ENCODE measurements at regions not wholly inside any gene's neighbourhood (a gene's known extent, or its start where the extent isn't known, plus 50 kb on each side); places are given as distances from the start of the nearest gene placed in this dataset.
A peak's percentile ranks its signal among the peaks of the same experiment; 100 is the strongest.

DNA sequence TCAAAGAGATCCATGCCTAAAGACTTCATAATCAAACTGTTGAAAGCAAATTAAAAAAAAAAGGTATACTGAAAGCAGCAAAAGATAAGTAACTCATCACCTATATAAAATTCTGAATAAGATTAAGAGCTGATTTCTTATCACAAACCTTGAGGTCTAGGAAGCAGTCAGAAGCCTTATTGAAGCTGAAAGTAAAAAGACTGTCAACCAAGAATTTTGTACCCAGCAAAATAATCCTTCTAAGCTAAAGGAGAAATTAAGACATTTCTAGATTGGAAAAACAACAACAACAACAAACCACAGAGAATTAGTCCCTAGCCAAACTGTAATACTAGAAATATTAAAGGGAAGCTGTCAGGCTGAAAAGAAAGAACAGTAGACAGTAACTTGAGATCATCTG lies 622.9 kb downstream of the PCDH7 start (continued):
- no peak for TF ChIP-seq ELF1 (IDR thresholded peaks at IDR 0.05; ENCODE audit: borderline replicate concordance, low read depth)
- TF ChIP-seq, protein P1, sequence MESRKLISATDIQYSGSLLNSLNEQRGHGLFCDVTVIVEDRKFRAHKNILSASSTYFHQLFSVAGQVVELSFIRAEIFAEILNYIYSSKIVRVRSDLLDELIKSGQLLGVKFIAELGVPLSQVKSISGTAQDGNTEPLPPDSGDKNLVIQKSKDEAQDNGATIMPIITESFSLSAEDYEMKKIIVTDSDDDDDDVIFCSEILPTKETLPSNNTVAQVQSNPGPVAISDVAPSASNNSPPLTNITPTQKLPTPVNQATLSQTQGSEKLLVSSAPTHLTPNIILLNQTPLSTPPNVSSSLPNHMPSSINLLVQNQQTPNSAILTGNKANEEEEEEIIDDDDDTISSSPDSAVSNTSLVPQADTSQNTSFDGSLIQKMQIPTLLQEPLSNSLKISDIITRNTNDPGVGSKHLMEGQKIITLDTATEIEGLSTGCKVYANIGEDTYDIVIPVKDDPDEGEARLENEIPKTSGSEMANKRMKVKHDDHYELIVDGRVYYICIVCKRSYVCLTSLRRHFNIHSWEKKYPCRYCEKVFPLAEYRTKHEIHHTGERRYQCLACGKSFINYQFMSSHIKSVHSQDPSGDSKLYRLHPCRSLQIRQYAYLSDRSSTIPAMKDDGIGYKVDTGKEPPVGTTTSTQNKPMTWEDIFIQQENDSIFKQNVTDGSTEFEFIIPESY (IDR thresholded peaks at IDR 0.05; ENCODE audit: extremely low read depth, insufficient replicate concordance, low read length): no peak
- TF ChIP-seq CEBPB (IDR thresholded peaks at IDR 0.05; ENCODE audit: low read depth): no peak
- TF ChIP-seq SIN3A (IDR thresholded peaks at IDR 0.05; ENCODE audit: low read depth): no peak
- no peak for TF ChIP-seq CBX3 (IDR thresholded peaks at IDR 0.05; ENCODE audit: low read depth)
- TF ChIP-seq TCF7L2 (IDR thresholded peaks at IDR 0.05; ENCODE audit: borderline replicate concordance, extremely low read depth, insufficient read depth, insufficient read length): no peak
- TF ChIP-seq FOSL1 (IDR thresholded peaks at IDR 0.05; ENCODE audit: low read depth): no peak

GRCh38 chr4:31349907-31350306 lies 629.7 kb downstream of the PCDH7 start:
- H3K4me3 ChIP-seq (replicated peaks in 1 of 2; ENCODE audit: low read depth in 1 of 2, low read length in 2 of 2): no peak overlapping the region
- H3K9me2 ChIP-seq (ENCODE audit: insufficient read depth): no peaks in the 10 kb centered on the region
- H3K4me1 ChIP-seq (ENCODE audit: control insufficient read depth in 1 of 2, insufficient read depth in 2 of 2, low read length in 2 of 2): no peaks in the 10 kb centered on the region
- RAD21 ChIA-PET (ENCODE audit: low non-redundant PET in 1 of 2, low total read pairs in 2 of 2, uncharacterized antibody in 2 of 2, unreplicated experiment in 2 of 2): no interaction called here
- H3K79me2 ChIP-seq (ENCODE audit: insufficient read depth, low read length): no peaks in the 10 kb centered on the region
- intact Hi-C loops (cut with micrococcal nuclease): no loop called here
- no peaks in the 10 kb centered on the region for H3K36me3 ChIP-seq (ENCODE audit: control insufficient read depth in 1 of 2, insufficient read depth in 2 of 2, low read length in 2 of 2)
- no peaks in the 10 kb centered on the region for H4K20me1 ChIP-seq (ENCODE audit: insufficient read depth)
- no peak overlapping the region for H3K4me2 ChIP-seq (ENCODE audit: low read length)
- ATAC-seq (no peak), DNase-seq (ENCODE audit: low read depth, low spot score) (no peak)
- H3K27me3 ChIP-seq (ENCODE audit: insufficient read depth, low read length): no peaks in the 10 kb centered on the region
- CTCF ChIA-PET: no interaction called here
- peak overlapping the region; percentile 36 for H2AFZ ChIP-seq (ENCODE audit: low read depth, low read length, poor library complexity, severe bottlenecking)
- no peaks in the 10 kb centered on the region for H3K9me3 ChIP-seq (ENCODE audit: control insufficient read depth in 1 of 2, insufficient read depth in 1 of 2, low read depth in 1 of 2, low read length in 2 of 2)
- no peak overlapping the region for H3K9ac ChIP-seq (ENCODE audit: low read length)
- POLR2A ChIA-PET: interaction anchor here (1.3 kb wide), 1 partner anchor 8 kb away, joined by 3 read pairs; no protein-coding TSS in a partner anchor
- TF ChIP-seq MAX (IDR thresholded peaks at IDR 0.05) (no peak), CEBPB (IDR thresholded peaks at IDR 0.05; ENCODE audit: low read depth) (no peak), ATF3 (IDR thresholded peaks at IDR 0.05) (no peak), ZFX (IDR thresholded peaks at IDR 0.05) (no peak), FOSL1 (IDR thresholded peaks at IDR 0.05; ENCODE audit: low read depth) (no peak), RAD21 (IDR thresholded peaks at IDR 0.05; ENCODE audit: low read depth) (no peak), EZH2 (IDR thresholded peaks at IDR 0.05) (no peak), EZH2phosphoT487 (IDR thresholded peaks at IDR 0.05; ENCODE audit: borderline replicate concordance) (no peak), POLR2AphosphoS5 (IDR thresholded peaks at IDR 0.05; ENCODE audit: low read depth, low read length) (no peak), REST (IDR thresholded peaks at IDR 0.05; ENCODE audit: low read depth) (no peak), ELF1 (IDR thresholded peaks at IDR 0.05; ENCODE audit: borderline replicate concordance, low read depth) (no peak), SIN3A (IDR thresholded peaks at IDR 0.05; ENCODE audit: low read depth) (no peak), TCF7L2 (IDR thresholded peaks at IDR 0.05; ENCODE audit: borderline replicate concordance, extremely low read depth, insufficient read depth, insufficient read length) (no peak), ZNF274 (IDR thresholded peaks at IDR 0.05; ENCODE audit: low read depth, low read length) (no peak), CTCF (IDR thresholded peaks at IDR 0.05 in 2 of 3, conservative IDR thresholded peaks at IDR 0.05 in 1 of 3; ENCODE audit: borderline replicate concordance in 1 of 3, insufficient read depth in 1 of 3, low read depth in 2 of 3, low read length in 2 of 3) (no peak), CBX3 (IDR thresholded peaks at IDR 0.05; ENCODE audit: low read depth) (no peak), JUND (IDR thresholded peaks at IDR 0.05) (no peak)
- no TSS peak for BruUV-seq (replicated peaks)
- no peak overlapping the region for H3K27ac ChIP-seq (ENCODE audit: low read depth, low read length)

Data from HCT116 (cell line).